ENCODE measurements at regions not wholly inside any gene's neighbourhood (a gene's known extent, or its start where the extent isn't known, plus 50 kb on each side); places are given as distances from the start of the nearest gene placed in this dataset.

- no peak for TF ChIP-seq EP300 (IDR thresholded peaks at IDR 0.05)
- no peak for TF ChIP-seq POLR2A (IDR thresholded peaks at IDR 0.05)
Measured at GRCh38 chr9:96047741-96048103, 172.2 kb downstream of the ERCC6L2 start.

All from tibial nerve (tissue), 3 donors.